PC-9 (cell line): ENCODE measurements at regions not wholly inside any gene's neighbourhood (a gene's known extent, or its start where the extent isn't known, plus 50 kb on each side); places are given as distances from the start of the nearest gene placed in this dataset.

Experiments
- BruUV-seq: library from RNA; stranded (reverse); fragments of 400-500 nt; replicated peaks from 2 replicates; lab custom pipeline; 2021; lab: Mats Ljungman, UMichigan
- CTCF ChIA-PET: fragments of 300-600 bp; sonication (Branson Sonifier 250); formaldehyde crosslinking; loops from one replicate; lab custom pipeline; 2022; ENCODE audit warnings: antibody characterized with exemption; lab: Charles Lee
- POLR2A ChIA-PET: fragments of 300-600 bp; sonication (Branson Sonifier 250); formaldehyde crosslinking; loops from one replicate; lab custom pipeline; 2022; ENCODE audit warnings: antibody characterized with exemption; ENCODE audit not compliant: unreplicated experiment; lab: Charles Lee
- DNase-seq, 2 experiments: peaks; one replicate each; pipeline versions ENCODE4 v3.0.0 to v3.0.0-alpha.2; 2015 to 2022; ENCODE audit warnings: mixed read lengths in 1 of 2
- H2AFZ ChIP-seq: fragments of 200-600 bp; sonication (generic); 2 replicates; pipeline ENCODE4 v1.8.1; 2017; ENCODE audit warnings: antibody characterized with exemption
- H3F3A ChIP-seq: fragments of 200-600 bp; sonication (generic); 2 replicates; pipeline ENCODE4 v1.8.1; 2017; ENCODE audit warnings: antibody characterized with exemption, mild to moderate bottlenecking, low read depth; ENCODE audit not compliant: insufficient read depth
- H3K27ac ChIP-seq: fragments of 200-600 bp; sonication (generic); 2 replicates; pipeline ENCODE4 v1.6.1; 2016; ENCODE audit warnings: mixed run types
- H3K27me3 ChIP-seq: fragments of 200-600 bp; sonication (generic); 2 replicates; pipeline ENCODE4 v1.6.1; 2016; ENCODE audit warnings: low read depth, mixed run types; ENCODE audit not compliant: insufficient read depth
- H3K36me3 ChIP-seq: fragments of 200-600 bp; sonication (generic); 2 replicates; pipeline ENCODE4 v1.6.1; 2016; ENCODE audit warnings: low read depth, mixed run types
- H3K4me1 ChIP-seq: fragments of 200-600 bp; sonication (generic); replicated peaks from 2 replicates; pipeline ENCODE4 v1.6.1; 2016; ENCODE audit warnings: mixed run types; ENCODE audit not compliant: insufficient read depth
- H3K4me2 ChIP-seq: fragments of 200-600 bp; sonication (generic); 2 replicates; pipeline ENCODE4 v1.6.1; 2017; ENCODE audit warnings: mixed run types
- H3K4me3 ChIP-seq: fragments of 200-600 bp; sonication (generic); 2 replicates; pipeline ENCODE4 v1.6.1; 2016; ENCODE audit warnings: mixed run types
- H3K79me2 ChIP-seq: fragments of 200-600 bp; sonication (generic); 2 replicates; pipeline ENCODE4 v1.6.1; 2017; ENCODE audit warnings: low read depth, mixed run types
- H3K9me2 ChIP-seq: fragments of 200-600 bp; sonication (generic); 2 replicates; pipeline ENCODE4 v1.8.1; 2017; ENCODE audit warnings: mild to moderate bottlenecking; ENCODE audit not compliant: insufficient read depth
- H3K9me3 ChIP-seq: fragments of 200-600 bp; sonication (generic); 2 replicates; pipeline ENCODE4 v1.8.1; 2016; ENCODE audit warnings: low read depth; ENCODE audit not compliant: insufficient read depth
- H4K20me1 ChIP-seq: fragments of 200-600 bp; sonication (generic); 2 replicates; pipeline ENCODE4 v1.8.1; 2017; ENCODE audit not compliant: insufficient read depth
- CTCF ChIP-seq: fragments of 200-600 bp; sonication (generic); conservative IDR thresholded peaks from 2 replicates; pipeline ENCODE4 v1.6.1; 2017; ENCODE audit warnings: mixed run types, antibody characterized with exemption, mild to moderate bottlenecking, moderate library complexity
- EZH2 ChIP-seq: fragments of 200-600 bp; sonication (generic); IDR thresholded peaks from 2 replicates; pipeline ENCODE4 v1.8.0; 2017; ENCODE audit warnings: antibody characterized with exemption, low read depth
- intact Hi-C: fragments of 100-400 bp; cut with micrococcal nuclease; formaldehyde crosslinking; loops from one replicate; pipeline ENCODE4 v1.10.0; 2022; ENCODE audit not compliant: unreplicated experiment

- no peaks in the 10 kb centered on the region for H3K36me3 ChIP-seq
- intact Hi-C loops, result no loop called here
- no peak for DNase-seq
- H4K20me1 ChIP-seq, result no peaks in the 10 kb centered on the region
- H3K9me3 ChIP-seq, result no peaks in the 10 kb centered on the region
- no peak overlapping the region for H3K4me3 ChIP-seq
- H3F3A ChIP-seq, result no peaks in the 10 kb centered on the region
- POLR2A ChIA-PET, result no interaction called here
- no peaks in the 10 kb centered on the region for H3K79me2 ChIP-seq
- no peak overlapping the region for H3K27ac ChIP-seq
- peaks cover 4% of the 10 kb centered on the region; the same call in 1 of the 2 replicates for H3K9me2 ChIP-seq
- H3K27me3 ChIP-seq, result no peaks in the 10 kb centered on the region
- H3K4me2 ChIP-seq, result no peak overlapping the region
- no peaks in the 10 kb centered on the region for H3K4me1 ChIP-seq
- H2AFZ ChIP-seq, result no peak overlapping the region
- CTCF ChIA-PET, result no interaction called here
- no TSS peak for BruUV-seq
- TF ChIP-seq CTCF (no peak), EZH2 (no peak)
Measured at GRCh38 chr2:183229386-183229785, 105.1 kb downstream of the NUP35 start.

- CTCF ChIA-PET, result no interaction called here
- TF ChIP-seq CTCF (no peak), EZH2 (no peak)
Measured at GRCh38 chr2:183232161-183232865, 108.1 kb downstream of the NUP35 start.

GRCh38 chr2:183242937-183243336 lies 118.7 kb downstream of the NUP35 start:
- POLR2A ChIA-PET, result interaction anchor here (0.6 kb wide), 2 partner anchors 436 to 948 kb away, joined by 5 to 8 read pairs; no protein-coding TSS in a partner anchor
- no peak overlapping the region for H3K27ac ChIP-seq
- CTCF ChIA-PET, result no interaction called here
- peaks cover 6% of the 10 kb centered on the region; the same call in 1 of the 2 replicates for H3K9me2 ChIP-seq
- H3K4me3 ChIP-seq, result no peak overlapping the region
- H4K20me1 ChIP-seq, result no peaks in the 10 kb centered on the region
- H3K4me2 ChIP-seq, result no peak overlapping the region
- no TSS peak for BruUV-seq
- intact Hi-C loops, result loop anchor here (10.0 kb wide), 2 partner anchors 452 to 458 kb away; no protein-coding TSS in a partner anchor
- H3K4me1 ChIP-seq, result no peaks in the 10 kb centered on the region
- no peak overlapping the region for H2AFZ ChIP-seq
- no peaks in the 10 kb centered on the region for H3K36me3 ChIP-seq
- no peaks in the 10 kb centered on the region for H3K27me3 ChIP-seq
- no peaks in the 10 kb centered on the region for H3K79me2 ChIP-seq
- H3F3A ChIP-seq, result no peaks in the 10 kb centered on the region
- DNase-seq, result no peak
- TF ChIP-seq EZH2, result no peak
- TF ChIP-seq CTCF, result no peak
- no peaks in the 10 kb centered on the region for H3K9me3 ChIP-seq

More at GRCh38 chr2:183232161-183232865, 108.1 kb downstream of the NUP35 start:
- no peak overlapping the region for H3K4me3 ChIP-seq
- H3F3A ChIP-seq, result no peaks in the 10 kb centered on the region
- H3K4me2 ChIP-seq, result no peak overlapping the region
- no peaks in the 10 kb centered on the region for H4K20me1 ChIP-seq
- H3K27ac ChIP-seq, result no peak overlapping the region
- BruUV-seq, result no TSS peak
- no peaks in the 10 kb centered on the region for H3K36me3 ChIP-seq
- no peak for DNase-seq
- H3K4me1 ChIP-seq, result no peaks in the 10 kb centered on the region
- POLR2A ChIA-PET, result no interaction called here
- H3K79me2 ChIP-seq, result no peaks in the 10 kb centered on the region
- no peaks in the 10 kb centered on the region; the same call in 1 of the 2 replicates for H3K9me2 ChIP-seq
- intact Hi-C loops, result no loop called here
- H2AFZ ChIP-seq, result no peak overlapping the region
- no peaks in the 10 kb centered on the region for H3K9me3 ChIP-seq
- H3K27me3 ChIP-seq, result no peaks in the 10 kb centered on the region
